Forelimb muscle (tissue), 1 donor: ENCODE measurements at regions not wholly inside any gene's neighbourhood (a gene's known extent, or its start where the extent isn't known, plus 50 kb on each side); places are given as distances from the start of the nearest gene placed in this dataset.

Source experiments
- DNase-seq: peaks from one replicate; pipeline ENCODE4 v3.0.0-alpha.2; 2013; ENCODE audit warnings: low read depth

DNA sequence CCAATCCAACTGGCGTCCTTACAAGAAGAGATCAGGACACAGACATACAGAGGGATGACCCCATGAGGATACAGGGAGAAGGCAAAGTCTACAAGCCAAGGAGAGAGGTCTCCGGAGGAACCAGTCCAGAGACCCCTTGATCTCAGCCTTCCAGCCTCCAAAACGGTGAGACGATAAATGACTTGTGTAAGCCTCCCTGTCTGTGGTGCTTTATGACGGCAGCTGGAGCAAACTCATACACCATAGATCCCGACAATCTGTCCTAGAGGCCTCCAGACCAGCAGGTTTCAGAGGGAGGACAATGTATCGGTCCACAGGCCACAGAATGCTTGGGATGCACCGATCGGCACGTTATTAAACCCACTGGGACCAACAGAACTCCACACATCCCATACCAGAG is 383.3 kb downstream of the SHANK2 start:
- no peak for DNase-seq

DNA sequence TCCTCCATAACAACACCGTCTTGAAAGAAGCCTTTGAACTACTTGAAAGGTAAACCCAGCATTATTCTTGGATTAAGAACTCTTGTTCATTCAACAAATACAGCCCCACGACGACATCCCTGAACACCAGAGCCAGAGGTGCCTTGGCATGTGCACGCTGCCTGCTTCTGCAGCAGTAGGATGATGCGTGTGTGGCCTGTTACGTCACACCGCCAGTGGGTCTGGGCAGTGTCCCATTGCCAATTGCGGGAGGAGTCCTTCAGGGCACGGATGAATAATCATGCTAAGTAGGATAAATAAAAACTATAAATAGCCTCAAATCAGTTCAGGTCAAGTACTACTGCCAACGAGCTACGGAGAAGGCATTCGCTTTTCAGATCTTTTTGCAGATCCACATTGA is 380.5 kb downstream of the SHANK2 start:
- DNase-seq: no peak

- no peak for DNase-seq
Observed at GRCh38 chr11:70872299-70872698, 380.1 kb downstream of the SHANK2 start.

- DNase-seq: no peak
Observed at GRCh38 chr11:70872955-70873735, 379.2 kb downstream of the SHANK2 start.

DNA sequence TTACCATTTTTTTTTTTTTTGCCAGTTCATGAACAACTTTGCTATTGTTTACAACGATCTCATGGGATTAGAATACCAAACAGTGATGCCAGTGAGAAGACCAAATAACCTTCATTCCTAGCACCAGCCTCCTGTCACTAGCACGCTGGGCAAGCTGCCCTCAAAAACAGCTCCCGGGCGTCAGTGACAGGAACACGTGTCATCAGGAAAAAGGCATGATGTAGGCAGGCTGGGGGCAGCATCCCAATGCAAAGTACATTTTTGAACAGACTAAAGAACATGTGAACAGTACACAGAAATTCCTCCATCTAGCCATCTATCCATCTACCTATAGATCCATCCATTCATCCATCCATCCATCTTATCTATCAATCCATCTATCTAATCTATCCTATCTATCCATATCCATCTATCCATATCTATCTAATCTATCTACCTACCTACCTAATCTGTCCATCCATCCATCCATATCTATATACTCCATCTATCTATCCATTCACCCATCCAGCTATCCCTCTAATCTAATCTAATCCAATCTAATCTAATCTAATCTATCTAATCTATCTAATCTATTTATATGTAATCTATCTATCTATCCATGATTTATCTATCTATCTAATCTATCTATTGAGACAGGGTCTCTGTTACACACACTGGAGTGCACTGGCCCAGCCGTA is 378.5 kb downstream of the SHANK2 start:
- no peak for DNase-seq

DNA sequence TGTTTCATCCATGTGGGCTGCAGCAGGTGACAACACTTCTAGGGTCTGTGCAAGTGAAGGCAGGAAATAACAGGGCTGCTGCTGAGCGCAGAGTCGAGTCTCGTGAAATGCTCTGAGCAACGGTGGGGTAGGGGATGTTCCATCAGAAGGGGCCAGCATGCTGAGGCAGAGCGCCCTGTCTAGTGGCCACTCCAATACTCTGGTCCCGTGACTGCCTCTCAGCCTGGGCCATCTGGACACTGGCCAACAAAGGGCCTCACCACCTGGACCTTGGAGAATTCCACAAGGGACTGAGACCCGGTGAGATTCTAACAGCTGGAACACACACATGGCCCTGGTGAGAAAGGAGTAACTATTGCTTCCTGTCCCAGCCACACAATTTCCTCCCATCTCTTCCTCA is 375.7 kb downstream of the SHANK2 start:
- no peak for DNase-seq

DNA sequence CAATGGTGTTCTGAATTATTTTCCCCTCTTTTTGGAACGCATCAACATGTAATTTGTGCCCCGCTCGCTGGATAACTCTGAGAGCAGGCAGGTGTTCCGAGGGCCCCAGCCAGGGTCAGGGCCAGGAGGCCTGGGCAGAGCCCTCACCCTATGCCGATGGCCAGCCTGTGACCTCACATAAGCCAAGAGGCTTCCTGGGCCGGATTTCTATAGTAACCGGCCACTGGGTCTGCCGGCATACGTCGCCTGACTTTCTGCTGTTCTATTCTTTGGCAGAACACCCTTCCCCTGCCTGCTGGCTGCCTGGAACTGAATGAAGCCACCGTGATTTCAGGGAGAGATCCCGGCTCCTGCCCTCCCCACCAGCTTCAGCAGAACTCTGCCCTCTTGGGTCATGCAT is 375.2 kb downstream of the SHANK2 start:
- no peak for DNase-seq

DNA sequence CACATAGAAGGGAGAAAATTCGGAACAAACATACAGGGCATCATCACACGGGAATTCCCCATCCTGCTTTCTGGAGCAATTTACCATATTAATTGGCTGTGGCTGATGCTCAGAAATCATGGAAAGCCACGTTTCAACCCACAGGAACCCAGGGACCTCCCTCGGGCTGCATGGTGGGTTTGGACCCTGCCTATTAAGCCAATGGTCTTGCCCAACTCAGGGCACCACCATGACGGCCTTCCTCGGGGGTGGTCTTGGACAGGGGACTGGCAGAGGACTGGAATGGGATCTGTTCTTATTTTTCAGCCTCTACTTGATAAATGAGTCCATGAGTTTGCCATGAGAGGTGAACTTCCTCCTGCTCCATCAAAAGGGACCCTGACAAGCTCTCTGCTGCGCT is 374.0 kb downstream of the SHANK2 start:
- no peak for DNase-seq

- DNase-seq: no peak
Observed at GRCh38 chr11:70879601-70880285, 372.6 kb downstream of the SHANK2 start.

DNA sequence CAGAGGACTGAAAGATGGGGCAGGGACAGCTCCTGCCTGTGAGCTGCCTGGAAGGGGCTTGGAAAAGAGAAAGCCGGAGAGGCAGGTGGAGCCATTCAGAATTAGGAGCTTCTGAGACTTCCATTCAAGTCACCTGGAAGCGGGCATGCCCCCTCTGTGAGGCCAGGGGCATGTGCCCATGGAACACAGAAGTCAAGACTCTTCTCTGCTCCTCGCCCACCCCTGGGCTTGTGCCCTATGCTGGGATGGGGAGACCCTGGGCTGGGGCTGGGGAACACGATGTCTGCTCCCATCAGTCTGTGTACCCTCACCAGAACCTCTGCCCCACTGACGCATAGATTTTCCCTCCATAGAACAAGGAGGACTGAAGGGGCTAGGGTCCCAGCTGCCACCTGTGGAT is 372.0 kb downstream of the SHANK2 start:
- no peak for DNase-seq

DNA sequence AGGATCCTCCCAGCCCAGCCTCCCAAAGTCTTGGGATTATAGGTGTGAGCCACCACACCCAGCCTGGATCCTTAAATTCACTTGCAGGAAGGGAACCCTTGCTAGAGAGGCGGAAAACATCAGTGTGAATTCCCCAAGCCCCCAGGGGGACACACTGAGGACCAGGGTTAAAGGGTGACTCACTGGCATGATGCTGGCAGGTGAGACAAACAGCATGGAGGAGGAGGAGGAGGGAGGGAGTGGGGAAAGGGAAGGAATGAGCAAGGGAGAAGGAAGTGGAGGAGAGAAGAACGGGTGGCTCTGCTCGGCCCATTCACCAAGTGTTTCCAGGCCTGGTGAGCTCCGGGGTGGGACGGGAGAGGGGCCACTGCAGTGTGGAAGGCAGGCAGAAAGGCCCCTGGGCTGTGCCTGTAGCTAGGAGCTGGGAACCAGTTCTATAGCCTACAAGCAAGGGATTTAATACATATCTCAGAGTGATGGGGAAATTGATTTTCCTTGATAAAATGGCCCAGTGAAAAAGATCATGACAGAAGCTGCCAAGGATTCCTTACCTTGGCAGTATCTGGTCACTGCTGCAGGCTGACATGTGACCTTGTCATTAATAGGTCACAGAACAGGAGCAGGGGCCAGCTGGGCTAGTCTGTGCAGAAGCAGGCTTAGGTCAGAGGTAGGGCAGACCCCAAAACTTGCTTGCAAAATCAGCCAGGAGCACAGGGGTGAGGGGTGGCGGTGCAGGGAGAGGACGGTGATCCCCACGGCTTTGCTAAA is 370.2 kb downstream of the SHANK2 start:
- no peak for DNase-seq

GRCh38 chr11:70882716-70883085 is 369.7 kb downstream of the SHANK2 start:
- DNase-seq: no peak

DNA sequence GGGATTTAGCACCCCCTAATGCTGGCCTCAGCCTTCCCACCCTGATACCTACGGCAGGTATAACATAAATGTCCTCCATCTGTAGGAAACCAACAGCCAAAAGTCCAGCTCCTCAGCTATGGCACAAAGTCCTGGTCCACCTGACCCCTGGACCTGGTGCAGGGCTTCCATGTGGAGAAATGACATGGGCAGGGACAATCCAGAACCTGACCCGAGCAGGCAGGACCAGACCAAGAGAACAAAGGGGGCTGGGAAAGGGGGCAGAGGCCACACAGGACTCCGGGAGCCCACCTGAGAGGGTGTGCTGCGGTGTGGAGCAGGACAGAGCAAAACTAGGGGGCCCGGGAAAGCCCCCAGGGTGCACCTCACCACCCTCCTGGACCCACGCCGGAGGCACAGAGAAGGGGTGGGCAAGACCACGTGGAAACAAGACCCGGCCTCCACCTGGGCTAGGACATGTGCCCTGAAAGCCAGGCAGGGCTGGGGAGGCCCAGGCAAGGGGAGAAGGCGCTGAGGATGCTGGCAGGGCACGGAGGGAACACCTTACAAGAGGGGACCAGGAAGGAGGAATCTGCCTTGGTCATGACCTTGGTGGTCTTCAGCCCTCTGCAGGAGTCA is 368.9 kb downstream of the SHANK2 start:
- DNase-seq: no peak

DNA sequence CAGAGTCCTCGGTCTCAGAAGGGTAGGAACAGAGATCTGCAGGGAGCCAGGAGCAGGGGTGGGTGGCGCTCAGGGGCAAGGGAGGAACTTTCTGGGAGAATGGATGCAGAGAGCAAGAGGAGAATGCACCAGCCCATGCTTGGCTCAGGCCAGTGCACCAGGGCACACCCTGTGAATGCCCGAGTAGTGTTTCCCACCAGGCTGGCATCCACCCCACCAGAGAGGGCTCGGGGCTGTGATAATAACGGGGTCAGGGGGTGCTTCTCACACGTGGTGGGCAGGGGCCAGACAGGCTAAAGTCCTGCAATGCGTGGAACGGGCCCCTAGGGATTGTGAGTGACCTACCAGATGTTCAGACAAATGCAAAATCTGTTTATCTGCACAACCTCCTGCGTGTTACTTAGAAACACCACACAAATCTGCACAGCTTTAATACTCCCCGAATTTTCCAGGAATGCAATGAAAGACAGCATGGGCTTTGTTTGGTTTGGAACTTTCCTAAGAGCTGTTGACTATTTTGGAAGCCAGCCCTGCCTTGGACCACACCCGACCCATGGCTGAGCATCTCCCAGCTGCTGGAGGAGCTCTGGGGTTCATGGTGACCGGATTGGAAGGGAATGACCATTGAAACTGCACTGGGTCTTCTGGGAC is 368.3 kb downstream of the SHANK2 start:
- peak; percentile 41 for DNase-seq

DNA sequence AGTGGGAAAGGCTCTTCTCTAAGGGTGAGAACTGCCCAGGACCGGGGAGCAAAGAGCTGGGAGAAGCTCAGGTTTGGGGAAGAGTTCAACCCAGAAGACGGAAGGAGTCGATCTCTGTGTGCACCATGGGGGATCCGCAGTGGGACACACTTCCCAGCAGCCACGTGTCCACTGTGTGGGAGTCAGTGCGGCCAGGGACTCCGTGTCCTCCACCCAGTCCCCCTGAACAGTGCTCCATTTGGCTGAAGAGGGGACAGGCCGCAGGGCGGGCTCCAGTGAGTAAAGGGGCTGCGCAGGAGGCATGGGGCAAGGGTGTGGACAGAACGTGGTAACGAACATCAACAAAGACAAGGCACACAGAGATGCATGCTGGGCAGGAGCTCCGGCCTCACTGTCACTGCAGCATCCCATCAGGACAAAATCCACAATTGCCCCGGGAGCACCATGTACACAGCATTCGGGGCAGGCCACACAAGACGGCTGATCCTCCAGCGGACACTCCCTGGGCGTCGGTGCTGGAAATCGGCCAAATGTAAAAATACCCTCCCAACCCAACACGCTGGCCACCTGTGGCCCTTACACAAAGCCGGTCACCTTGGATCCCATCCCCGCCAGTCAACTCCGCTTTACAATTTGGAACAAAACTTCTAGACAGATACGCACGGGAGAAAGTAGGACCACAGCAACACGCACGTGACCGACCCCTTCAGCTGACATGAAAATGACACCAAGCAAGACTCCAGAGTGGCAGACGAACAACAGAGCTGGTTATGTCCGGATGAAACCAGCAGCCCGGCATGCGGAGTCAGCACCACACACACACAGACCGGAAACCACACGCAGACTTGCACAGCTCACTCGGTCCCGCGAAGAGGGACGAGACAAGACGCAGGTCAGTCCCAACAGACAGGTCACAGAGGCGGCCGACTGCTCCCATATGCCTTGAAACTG is 366.8 kb downstream of the SHANK2 start:
- DNase-seq: no peak

DNA sequence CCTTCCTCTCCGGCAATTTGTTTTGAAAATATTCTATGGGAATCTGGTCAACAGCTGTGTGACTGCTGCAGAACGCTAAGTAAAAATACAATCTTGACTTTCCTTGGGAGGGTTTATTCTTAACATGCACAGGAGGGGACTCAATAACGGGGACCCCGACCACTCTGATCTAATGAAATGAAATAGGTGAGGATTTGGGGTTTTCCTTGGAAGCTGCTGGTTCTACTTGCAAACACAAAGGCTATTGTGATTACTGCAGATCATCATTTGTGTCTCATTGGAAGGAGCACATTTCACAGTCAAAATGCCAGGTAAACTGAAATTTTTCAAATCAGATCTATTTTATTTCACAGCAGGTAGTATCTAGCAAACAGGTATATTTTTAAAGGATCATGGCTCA is 366.1 kb downstream of the SHANK2 start:
- DNase-seq: no peak

- DNase-seq: no peak
Observed at GRCh38 chr11:70886676-70887541, 365.5 kb downstream of the SHANK2 start.

DNA sequence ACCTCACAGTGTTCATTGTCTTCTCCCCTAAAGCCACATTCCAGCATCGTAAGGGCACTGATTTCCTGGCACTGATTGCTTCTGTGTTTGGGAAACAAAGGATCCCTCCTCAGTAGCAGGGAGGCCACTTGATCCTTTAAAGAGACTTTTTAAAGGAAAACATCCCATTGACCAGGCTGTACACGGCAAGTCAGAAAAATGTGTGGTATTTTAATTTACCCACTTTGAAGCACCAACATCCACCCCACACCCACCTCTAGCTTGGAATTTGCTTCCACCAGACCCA is 364.9 kb downstream of the SHANK2 start:
- no peak for DNase-seq

DNA sequence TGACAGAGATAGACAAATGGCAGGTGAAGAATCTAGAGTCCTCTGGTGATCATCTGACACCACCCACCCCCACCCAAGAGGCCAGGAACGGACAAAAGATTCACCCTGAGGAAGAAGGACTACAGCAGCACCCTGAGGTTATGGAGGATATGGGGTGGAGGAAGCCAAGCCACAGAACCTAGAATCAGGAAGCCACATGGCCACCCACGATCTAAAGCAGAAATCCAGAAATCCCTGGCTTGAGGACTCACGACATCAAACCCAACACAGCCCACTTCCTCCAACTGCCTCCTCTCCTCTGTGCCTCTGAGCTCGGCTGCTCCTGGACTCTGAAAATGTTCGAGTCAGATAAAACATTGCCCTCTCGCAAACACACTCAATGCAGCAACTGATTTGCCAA is 364.3 kb downstream of the SHANK2 start:
- DNase-seq: no peak
